GM18870 (cell line): ENCODE measurements at regions not wholly inside any gene's neighbourhood (a gene's known extent, or its start where the extent isn't known, plus 50 kb on each side); places are given as distances from the start of the nearest gene placed in this dataset.
A peak's percentile ranks its signal among the peaks of the same experiment; 100 is the strongest.

Experiments used
- ATAC-seq: cut with Tn5 transposase; IDR thresholded peaks from one replicate; pipeline ENCODE4 v1.9.1; 2021; ENCODE audit warnings: moderate library complexity; ENCODE audit not compliant: unreplicated experiment

GRCh38 chr12:98244136-98244535 lies 271.3 kb upstream of the TMPO start:
- no peak for ATAC-seq

GRCh38 chr12:98253207-98254037 lies 262.0 kb upstream of the TMPO start:
- no peak for ATAC-seq

- no peak for ATAC-seq
Observed at GRCh38 chr12:98256830-98257229, 258.6 kb upstream of the TMPO start.

- no peak for ATAC-seq
Observed at GRCh38 chr12:98259693-98260092, 255.7 kb upstream of the TMPO start.

- no peak for ATAC-seq
Observed at GRCh38 chr12:98260276-98260675, 255.1 kb upstream of the TMPO start.

GRCh38 chr12:98262902-98263301 lies 252.5 kb upstream of the TMPO start:
- no peak for ATAC-seq

GRCh38 chr12:98274430-98275130 lies 240.8 kb upstream of the TMPO start:
- ATAC-seq = peak; percentile 97

GRCh38 chr12:98275131-98275475 lies 240.3 kb upstream of the TMPO start:
- ATAC-seq = peak; percentile 36

GRCh38 chr12:98280152-98280551 lies 235.2 kb upstream of the TMPO start:
- ATAC-seq = no peak

GRCh38 chr12:98280621-98281020 lies 234.8 kb upstream of the TMPO start:
- ATAC-seq = no peak

GRCh38 chr12:98291828-98292227 lies 223.6 kb upstream of the TMPO start:
- ATAC-seq = no peak

GRCh38 chr12:98294051-98294805 lies 221.2 kb upstream of the TMPO start:
- no peak for ATAC-seq

GRCh38 chr12:98295681-98296080 lies 219.7 kb upstream of the TMPO start:
- ATAC-seq = no peak

- ATAC-seq = no peak
Observed at GRCh38 chr12:98296462-98297079, 218.8 kb upstream of the TMPO start.

GRCh38 chr12:98297538-98297937 lies 217.9 kb upstream of the TMPO start:
- ATAC-seq = no peak

- no peak for ATAC-seq
Observed at GRCh38 chr12:98308141-98308540, 207.2 kb upstream of the TMPO start.

- ATAC-seq = no peak
Observed at GRCh38 chr12:98317939-98318899, 197.2 kb upstream of the TMPO start.

GRCh38 chr12:98319716-98320425 lies 195.5 kb upstream of the TMPO start:
- no peak for ATAC-seq

GRCh38 chr12:98325003-98325402 lies 190.4 kb upstream of the TMPO start:
- ATAC-seq = no peak

- no peak for ATAC-seq
Observed at GRCh38 chr12:98328467-98328866, 186.9 kb upstream of the TMPO start.
